ENCODE measurements at regions not wholly inside any gene's neighbourhood (a gene's known extent, or its start where the extent isn't known, plus 50 kb on each side); places are given as distances from the start of the nearest gene placed in this dataset.
A peak's percentile ranks its signal among the peaks of the same experiment; 100 is the strongest.

- no peak for DNase-seq (ENCODE audit: extremely low read depth in 1 of 11, low read depth in 9 of 11, low spot score in 4 of 11)
Observed at GRCh38 chr4:121535351-121535750, 154.5 kb upstream of the QRFPR start.

GRCh38 chr4:121534187-121534586 lies 153.4 kb upstream of the QRFPR start:
- no peak for DNase-seq (ENCODE audit: extremely low read depth in 1 of 11, low read depth in 9 of 11, low spot score in 4 of 11)

- no peak for DNase-seq (ENCODE audit: extremely low read depth in 1 of 11, low read depth in 9 of 11, low spot score in 4 of 11)
Observed at GRCh38 chr4:121526509-121526908, 145.7 kb upstream of the QRFPR start.

- no peak for DNase-seq (ENCODE audit: extremely low read depth in 1 of 11, low read depth in 9 of 11, low spot score in 4 of 11)
Observed at GRCh38 chr4:121519236-121519838, 138.5 kb upstream of the QRFPR start.

- DNase-seq (ENCODE audit: extremely low read depth in 1 of 11, low read depth in 9 of 11, low spot score in 4 of 11): no peak
Observed at GRCh38 chr4:121517241-121517640, 136.4 kb upstream of the QRFPR start.

- no peak for DNase-seq (ENCODE audit: extremely low read depth in 1 of 11, low read depth in 9 of 11, low spot score in 4 of 11)
Observed at GRCh38 chr4:121514443-121514842, 133.6 kb upstream of the QRFPR start.

GRCh38 chr4:121510341-121510874 lies 129.6 kb upstream of the QRFPR start:
- DNase-seq (ENCODE audit: extremely low read depth in 1 of 11, low read depth in 9 of 11, low spot score in 4 of 11): no peak

GRCh38 chr4:121485190-121485804 lies 104.5 kb upstream of the QRFPR start:
- no peak for DNase-seq (ENCODE audit: extremely low read depth in 1 of 11, low read depth in 9 of 11, low spot score in 4 of 11)

GRCh38 chr4:121484633-121485032 lies 103.8 kb upstream of the QRFPR start:
- DNase-seq (ENCODE audit: extremely low read depth in 1 of 11, low read depth in 9 of 11, low spot score in 4 of 11): no peak

GRCh38 chr4:121479808-121480207 lies 99.0 kb upstream of the QRFPR start:
- no peak for DNase-seq (ENCODE audit: extremely low read depth in 1 of 11, low read depth in 9 of 11, low spot score in 4 of 11)

GRCh38 chr4:121477480-121477879 lies 96.7 kb upstream of the QRFPR start:
- DNase-seq (ENCODE audit: extremely low read depth in 1 of 11, low read depth in 9 of 11, low spot score in 4 of 11): no peak

GRCh38 chr4:121477079-121477478 lies 96.3 kb upstream of the QRFPR start:
- DNase-seq (ENCODE audit: extremely low read depth in 1 of 11, low read depth in 9 of 11, low spot score in 4 of 11): no peak

- no peak for DNase-seq (ENCODE audit: extremely low read depth in 1 of 11, low read depth in 9 of 11, low spot score in 4 of 11)
Observed at GRCh38 chr4:121472937-121473721, 92.3 kb upstream of the QRFPR start.

GRCh38 chr4:121464854-121465253 lies 84.0 kb upstream of the QRFPR start:
- no peak for DNase-seq (ENCODE audit: extremely low read depth in 1 of 11, low read depth in 9 of 11, low spot score in 4 of 11)

GRCh38 chr4:121462660-121463261 lies 81.9 kb upstream of the QRFPR start:
- peak in 10 of 11 donors; percentile 10 to 65 (median 38) for DNase-seq (ENCODE audit: extremely low read depth in 1 of 11, low read depth in 9 of 11, low spot score in 4 of 11)

- no peak for DNase-seq (ENCODE audit: extremely low read depth in 1 of 11, low read depth in 9 of 11, low spot score in 4 of 11)
Observed at GRCh38 chr4:121459026-121459425, 78.2 kb upstream of the QRFPR start.

GRCh38 chr4:121457278-121457875 lies 76.6 kb upstream of the QRFPR start:
- DNase-seq (ENCODE audit: extremely low read depth in 1 of 11, low read depth in 9 of 11, low spot score in 4 of 11): no peak

- DNase-seq (ENCODE audit: extremely low read depth in 1 of 11, low read depth in 9 of 11, low spot score in 4 of 11): no peak
Observed at GRCh38 chr4:121455285-121455684, 74.5 kb upstream of the QRFPR start.

GRCh38 chr4:121454251-121454979 lies 73.6 kb upstream of the QRFPR start:
- no peak for DNase-seq (ENCODE audit: extremely low read depth in 1 of 11, low read depth in 9 of 11, low spot score in 4 of 11)

Measured in renal cortex interstitium (tissue), 11 donors.